ENCODE measurements at regions not wholly inside any gene's neighbourhood (a gene's known extent, or its start where the extent isn't known, plus 50 kb on each side); places are given as distances from the start of the nearest gene placed in this dataset.

GRCh38 chr21:24561291-24561690 is 1046.0 kb downstream of the MRPL39 start:
- Histone ChIP-seq H3K9me3 (ENCODE audit: control insufficient read depth in 4 of 4, low read length in 3 of 4) (no peaks in the 10 kb centered on the region), H3K9ac (ENCODE audit: low read depth in 1 of 2, low read length in 2 of 2) (no peak overlapping the region), H3K4me1 (ENCODE audit: control insufficient read depth in 4 of 4, insufficient read depth in 4 of 4, low read length in 3 of 4) (no peaks in the 10 kb centered on the region), H3K4me3 (ENCODE audit: low read depth in 1 of 3, low read length in 3 of 3) (no peak overlapping the region), H3K27me3 (ENCODE audit: control insufficient read depth in 4 of 4, insufficient read depth in 4 of 4, low read length in 3 of 4) (no peaks in the 10 kb centered on the region), H3K36me3 (ENCODE audit: control insufficient read depth in 4 of 4, insufficient read depth in 3 of 4, low read depth in 1 of 4, low read length in 3 of 4) (no peaks in the 10 kb centered on the region), H3K27ac (ENCODE audit: low read depth in 1 of 2, low read length in 2 of 2) (no peak overlapping the region)
- TF ChIP-seq, protein P1, sequence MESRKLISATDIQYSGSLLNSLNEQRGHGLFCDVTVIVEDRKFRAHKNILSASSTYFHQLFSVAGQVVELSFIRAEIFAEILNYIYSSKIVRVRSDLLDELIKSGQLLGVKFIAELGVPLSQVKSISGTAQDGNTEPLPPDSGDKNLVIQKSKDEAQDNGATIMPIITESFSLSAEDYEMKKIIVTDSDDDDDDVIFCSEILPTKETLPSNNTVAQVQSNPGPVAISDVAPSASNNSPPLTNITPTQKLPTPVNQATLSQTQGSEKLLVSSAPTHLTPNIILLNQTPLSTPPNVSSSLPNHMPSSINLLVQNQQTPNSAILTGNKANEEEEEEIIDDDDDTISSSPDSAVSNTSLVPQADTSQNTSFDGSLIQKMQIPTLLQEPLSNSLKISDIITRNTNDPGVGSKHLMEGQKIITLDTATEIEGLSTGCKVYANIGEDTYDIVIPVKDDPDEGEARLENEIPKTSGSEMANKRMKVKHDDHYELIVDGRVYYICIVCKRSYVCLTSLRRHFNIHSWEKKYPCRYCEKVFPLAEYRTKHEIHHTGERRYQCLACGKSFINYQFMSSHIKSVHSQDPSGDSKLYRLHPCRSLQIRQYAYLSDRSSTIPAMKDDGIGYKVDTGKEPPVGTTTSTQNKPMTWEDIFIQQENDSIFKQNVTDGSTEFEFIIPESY (IDR thresholded peaks at IDR 0.05): no peak
- TF ChIP-seq YY1 (IDR thresholded peaks at IDR 0.05) (no peak), JUND (IDR thresholded peaks at IDR 0.05) (no peak), FOXA1 (IDR thresholded peaks at IDR 0.05) (no peak), EGR1 (IDR thresholded peaks at IDR 0.05; ENCODE audit: low read depth in 2 of 2) (no peak), HNF4A (conservative IDR thresholded peaks at IDR 0.05) (no peak), RXRA (IDR thresholded peaks at IDR 0.05) (no peak), RAD21 (IDR thresholded peaks at IDR 0.05) (no peak), FOXA2 (IDR thresholded peaks at IDR 0.05) (no peak), NR2F2 (IDR thresholded peaks at IDR 0.05) (no peak), GABPA (IDR thresholded peaks at IDR 0.05 in 1 of 2, conservative IDR thresholded peaks at IDR 0.05 in 1 of 2) (no peak), SP1 (IDR thresholded peaks at IDR 0.05) (no peak), MAX (IDR thresholded peaks at IDR 0.05) (no peak), HNF4G (IDR thresholded peaks at IDR 0.05) (no peak)
- TF ChIP-seq, protein P2, sequence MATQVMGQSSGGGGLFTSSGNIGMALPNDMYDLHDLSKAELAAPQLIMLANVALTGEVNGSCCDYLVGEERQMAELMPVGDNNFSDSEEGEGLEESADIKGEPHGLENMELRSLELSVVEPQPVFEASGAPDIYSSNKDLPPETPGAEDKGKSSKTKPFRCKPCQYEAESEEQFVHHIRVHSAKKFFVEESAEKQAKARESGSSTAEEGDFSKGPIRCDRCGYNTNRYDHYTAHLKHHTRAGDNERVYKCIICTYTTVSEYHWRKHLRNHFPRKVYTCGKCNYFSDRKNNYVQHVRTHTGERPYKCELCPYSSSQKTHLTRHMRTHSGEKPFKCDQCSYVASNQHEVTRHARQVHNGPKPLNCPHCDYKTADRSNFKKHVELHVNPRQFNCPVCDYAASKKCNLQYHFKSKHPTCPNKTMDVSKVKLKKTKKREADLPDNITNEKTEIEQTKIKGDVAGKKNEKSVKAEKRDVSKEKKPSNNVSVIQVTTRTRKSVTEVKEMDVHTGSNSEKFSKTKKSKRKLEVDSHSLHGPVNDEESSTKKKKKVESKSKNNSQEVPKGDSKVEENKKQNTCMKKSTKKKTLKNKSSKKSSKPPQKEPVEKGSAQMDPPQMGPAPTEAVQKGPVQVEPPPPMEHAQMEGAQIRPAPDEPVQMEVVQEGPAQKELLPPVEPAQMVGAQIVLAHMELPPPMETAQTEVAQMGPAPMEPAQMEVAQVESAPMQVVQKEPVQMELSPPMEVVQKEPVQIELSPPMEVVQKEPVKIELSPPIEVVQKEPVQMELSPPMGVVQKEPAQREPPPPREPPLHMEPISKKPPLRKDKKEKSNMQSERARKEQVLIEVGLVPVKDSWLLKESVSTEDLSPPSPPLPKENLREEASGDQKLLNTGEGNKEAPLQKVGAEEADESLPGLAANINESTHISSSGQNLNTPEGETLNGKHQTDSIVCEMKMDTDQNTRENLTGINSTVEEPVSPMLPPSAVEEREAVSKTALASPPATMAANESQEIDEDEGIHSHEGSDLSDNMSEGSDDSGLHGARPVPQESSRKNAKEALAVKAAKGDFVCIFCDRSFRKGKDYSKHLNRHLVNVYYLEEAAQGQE (IDR thresholded peaks at IDR 0.05): no peak
- TF ChIP-seq, protein P3, sequence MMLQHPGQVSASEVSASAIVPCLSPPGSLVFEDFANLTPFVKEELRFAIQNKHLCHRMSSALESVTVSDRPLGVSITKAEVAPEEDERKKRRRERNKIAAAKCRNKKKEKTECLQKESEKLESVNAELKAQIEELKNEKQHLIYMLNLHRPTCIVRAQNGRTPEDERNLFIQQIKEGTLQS (IDR thresholded peaks at IDR 0.05): no peak
- TF ChIP-seq, protein P4, sequence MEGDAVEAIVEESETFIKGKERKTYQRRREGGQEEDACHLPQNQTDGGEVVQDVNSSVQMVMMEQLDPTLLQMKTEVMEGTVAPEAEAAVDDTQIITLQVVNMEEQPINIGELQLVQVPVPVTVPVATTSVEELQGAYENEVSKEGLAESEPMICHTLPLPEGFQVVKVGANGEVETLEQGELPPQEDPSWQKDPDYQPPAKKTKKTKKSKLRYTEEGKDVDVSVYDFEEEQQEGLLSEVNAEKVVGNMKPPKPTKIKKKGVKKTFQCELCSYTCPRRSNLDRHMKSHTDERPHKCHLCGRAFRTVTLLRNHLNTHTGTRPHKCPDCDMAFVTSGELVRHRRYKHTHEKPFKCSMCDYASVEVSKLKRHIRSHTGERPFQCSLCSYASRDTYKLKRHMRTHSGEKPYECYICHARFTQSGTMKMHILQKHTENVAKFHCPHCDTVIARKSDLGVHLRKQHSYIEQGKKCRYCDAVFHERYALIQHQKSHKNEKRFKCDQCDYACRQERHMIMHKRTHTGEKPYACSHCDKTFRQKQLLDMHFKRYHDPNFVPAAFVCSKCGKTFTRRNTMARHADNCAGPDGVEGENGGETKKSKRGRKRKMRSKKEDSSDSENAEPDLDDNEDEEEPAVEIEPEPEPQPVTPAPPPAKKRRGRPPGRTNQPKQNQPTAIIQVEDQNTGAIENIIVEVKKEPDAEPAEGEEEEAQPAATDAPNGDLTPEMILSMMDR (IDR thresholded peaks at IDR 0.05; ENCODE audit: low read depth, low read length, missing input control): no peak
- 84% methylated on average over 5 of the region's 5 CpGs for WGBS
- DNase-seq (ENCODE audit: low spot score): no peak

DNA sequence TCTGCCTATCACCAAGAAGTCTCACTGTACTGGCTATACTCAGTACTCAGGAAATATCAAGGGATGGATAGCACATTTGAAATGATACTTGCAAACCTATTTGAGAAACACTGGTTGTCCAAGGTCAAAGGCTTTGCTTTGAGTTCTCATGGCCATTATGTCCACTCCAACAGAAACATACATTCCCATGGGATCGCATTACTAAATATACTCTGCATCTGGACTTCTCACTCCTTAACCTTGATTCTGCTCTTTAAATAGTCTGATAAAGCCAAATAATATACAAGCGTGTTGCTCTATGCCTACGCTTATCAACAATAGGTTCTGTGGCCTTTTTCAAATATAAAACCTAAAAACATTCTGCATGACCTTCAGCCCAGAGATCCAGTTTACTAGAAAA is 1054.8 kb downstream of the MRPL39 start:
- Histone ChIP-seq H3K36me3 (ENCODE audit: control insufficient read depth in 4 of 4, insufficient read depth in 3 of 4, low read depth in 1 of 4, low read length in 3 of 4) (no peaks in the 10 kb centered on the region), H3K9me3 (ENCODE audit: control insufficient read depth in 4 of 4, low read length in 3 of 4) (peaks cover 0 to 4% (median 0%) of the 10 kb centered on the region in 4 donors), H3K4me3 (ENCODE audit: low read depth in 1 of 3, low read length in 3 of 3) (no peak overlapping the region), H3K9ac (ENCODE audit: low read depth in 1 of 2, low read length in 2 of 2) (no peak overlapping the region), H3K4me1 (ENCODE audit: control insufficient read depth in 4 of 4, insufficient read depth in 4 of 4, low read length in 3 of 4) (no peaks in the 10 kb centered on the region), H3K27ac (ENCODE audit: low read depth in 1 of 2, low read length in 2 of 2) (no peak overlapping the region), H3K27me3 (ENCODE audit: control insufficient read depth in 4 of 4, insufficient read depth in 4 of 4, low read length in 3 of 4) (no peaks in the 10 kb centered on the region)
- WGBS: 62% methylated on average over 3 of the region's 3 CpGs
- no peak for DNase-seq (ENCODE audit: low spot score)
- TF ChIP-seq, protein P4 (IDR thresholded peaks at IDR 0.05; ENCODE audit: low read depth, low read length, missing input control): no peak
- TF ChIP-seq, protein P3 (IDR thresholded peaks at IDR 0.05): no peak
- TF ChIP-seq JUND (IDR thresholded peaks at IDR 0.05) (no peak), RAD21 (IDR thresholded peaks at IDR 0.05) (no peak), SP1 (IDR thresholded peaks at IDR 0.05) (no peak), FOXA2 (IDR thresholded peaks at IDR 0.05) (no peak), HNF4G (IDR thresholded peaks at IDR 0.05) (no peak), HNF4A (conservative IDR thresholded peaks at IDR 0.05) (no peak), YY1 (IDR thresholded peaks at IDR 0.05) (no peak)
- TF ChIP-seq, protein P2 (IDR thresholded peaks at IDR 0.05): no peak
